Fibroblast of lung (primary cell): ENCODE measurements at regions not wholly inside any gene's neighbourhood (a gene's known extent, or its start where the extent isn't known, plus 50 kb on each side); places are given as distances from the start of the nearest gene placed in this dataset.

Experiments
- EZH2 ChIP-seq: IDR thresholded peaks from 2 replicates; pipeline ENCODE4 v1.5.1; 2012; ENCODE audit warnings: low read length, control low read depth, mild to moderate bottlenecking; ENCODE audit errors: missing control alignments
- TF ChIP-seq, protein P1 (sequence below), 2 donors: IDR thresholded peaks in 1 of 2; conservative IDR thresholded peaks in 1 of 2; 1 replicate in 1 of 2; 2 replicates in 1 of 2; pipeline ENCODE4 v1.5.1; 2011 to 2012; ENCODE audit warnings: low read length in 2 of 2, control low read depth in 1 of 2, inconsistent platforms in 1 of 2, low read depth in 1 of 2, mild to moderate bottlenecking in 1 of 2

DNA sequence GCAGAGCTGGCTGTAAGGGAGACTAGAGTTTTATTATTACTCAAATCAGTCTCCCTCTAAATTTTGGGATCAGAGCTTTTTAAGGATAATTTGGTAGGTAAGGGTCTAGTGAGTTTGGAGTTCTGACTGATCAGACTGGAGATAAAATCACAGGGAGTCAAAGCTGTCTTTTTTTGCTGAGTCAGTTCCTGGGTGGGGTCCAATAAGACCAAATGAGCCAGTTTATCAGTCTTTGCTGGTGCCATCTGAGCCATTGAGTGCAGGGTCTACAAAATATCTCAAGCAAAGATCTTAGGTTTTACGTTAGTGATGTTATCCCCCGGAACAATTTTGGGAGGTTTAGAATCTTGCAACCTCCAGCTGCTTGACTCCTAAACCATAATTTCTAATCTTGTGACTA is 935.1 kb upstream of the RAG2 start:
- TF ChIP-seq EZH2 = no peak
- TF ChIP-seq, protein P1, sequence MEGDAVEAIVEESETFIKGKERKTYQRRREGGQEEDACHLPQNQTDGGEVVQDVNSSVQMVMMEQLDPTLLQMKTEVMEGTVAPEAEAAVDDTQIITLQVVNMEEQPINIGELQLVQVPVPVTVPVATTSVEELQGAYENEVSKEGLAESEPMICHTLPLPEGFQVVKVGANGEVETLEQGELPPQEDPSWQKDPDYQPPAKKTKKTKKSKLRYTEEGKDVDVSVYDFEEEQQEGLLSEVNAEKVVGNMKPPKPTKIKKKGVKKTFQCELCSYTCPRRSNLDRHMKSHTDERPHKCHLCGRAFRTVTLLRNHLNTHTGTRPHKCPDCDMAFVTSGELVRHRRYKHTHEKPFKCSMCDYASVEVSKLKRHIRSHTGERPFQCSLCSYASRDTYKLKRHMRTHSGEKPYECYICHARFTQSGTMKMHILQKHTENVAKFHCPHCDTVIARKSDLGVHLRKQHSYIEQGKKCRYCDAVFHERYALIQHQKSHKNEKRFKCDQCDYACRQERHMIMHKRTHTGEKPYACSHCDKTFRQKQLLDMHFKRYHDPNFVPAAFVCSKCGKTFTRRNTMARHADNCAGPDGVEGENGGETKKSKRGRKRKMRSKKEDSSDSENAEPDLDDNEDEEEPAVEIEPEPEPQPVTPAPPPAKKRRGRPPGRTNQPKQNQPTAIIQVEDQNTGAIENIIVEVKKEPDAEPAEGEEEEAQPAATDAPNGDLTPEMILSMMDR (conservative IDR thresholded peaks at IDR 0.05 in 1 of 2, IDR thresholded peaks at IDR 0.05 in 1 of 2; ENCODE audit: low read depth in 1 of 2, low read length in 2 of 2) = no peak
